ENCODE measurements at regions not wholly inside any gene's neighbourhood (a gene's known extent, or its start where the extent isn't known, plus 50 kb on each side); places are given as distances from the start of the nearest gene placed in this dataset.

GRCh38 chr7:41287559-41288335 lies 415.1 kb downstream of the INHBA start:
- ChIA-PET SMC1A (ENCODE audit: uncharacterized antibody, unreplicated experiment) (interaction anchor here (0.6 to 0.8 kb wide), 2 partner anchors 17 to 160 kb away, joined by 3 to 4 read pairs; no protein-coding TSS in a partner anchor), POLR2A (interaction anchor here (0.6 kb wide), 1 partner anchor 417 kb away, joined by 3 read pairs; no protein-coding TSS in a partner anchor), CTCF (no interaction called here), RAD21 (ENCODE audit: unreplicated experiment) (no interaction called here)
- H2AFZ ChIP-seq (ENCODE audit: control insufficient read depth, low read depth, low read length): no peak overlapping the region
- H3K4me3 ChIP-seq: no peak overlapping the region
- DNase-seq (ENCODE audit: low read depth, low spot score): no peak
- no peaks in the 10 kb centered on the region for H3K36me3 ChIP-seq (ENCODE audit: control insufficient read depth in 2 of 2, insufficient read depth in 2 of 2, low read length in 1 of 2)
- H3K4me1 ChIP-seq (ENCODE audit: control insufficient read depth, insufficient read depth, low read length): no peaks in the 10 kb centered on the region
- no peak for FAIRE-seq
- BruUV-seq (replicated peaks): no TSS peak
- H4K20me1 ChIP-seq (ENCODE audit: control insufficient read depth, insufficient read depth): no peaks in the 10 kb centered on the region
- no peaks in the 10 kb centered on the region for H3K27me3 ChIP-seq (replicated peaks in 1 of 2; ENCODE audit: control insufficient read depth in 2 of 2, insufficient read depth in 2 of 2, low read length in 1 of 2)
- in situ Hi-C loops (cut with MboI): no loop called here
- TF ChIP-seq CHD2 (IDR thresholded peaks at IDR 0.05; ENCODE audit: borderline replicate concordance, low read depth, low read length) (no peak), FOXM1 (IDR thresholded peaks at IDR 0.05; ENCODE audit: low read depth, low read length) (no peak), NRF1 (conservative IDR thresholded peaks at IDR 0.05; ENCODE audit: low read depth, low read length) (no peak), RAD21 (IDR thresholded peaks at IDR 0.05; ENCODE audit: insufficient read depth, low read depth, low read length) (no peak), ZNF24 (IDR thresholded peaks at IDR 0.05) (no peak), ATF2 (IDR thresholded peaks at IDR 0.05; ENCODE audit: low read length) (no peak), MTA3 (IDR thresholded peaks at IDR 0.05; ENCODE audit: borderline replicate concordance, low read length) (no peak), RB1 (IDR thresholded peaks at IDR 0.05; ENCODE audit: borderline replicate concordance) (no peak), GABPA (IDR thresholded peaks at IDR 0.05; ENCODE audit: low read depth) (no peak), ZNF217 (IDR thresholded peaks at IDR 0.05) (no peak), HSF1 (IDR thresholded peaks at IDR 0.05; ENCODE audit: low read depth, low read length) (no peak), RAD51 (IDR thresholded peaks at IDR 0.05) (no peak), TARDBP (IDR thresholded peaks at IDR 0.05; ENCODE audit: borderline replicate concordance) (no peak), CHD4 (IDR thresholded peaks at IDR 0.05) (no peak), STAT1 (conservative IDR thresholded peaks at IDR 0.05) (no peak), MEF2A (IDR thresholded peaks at IDR 0.05; ENCODE audit: insufficient read depth, low read depth, low read length) (no peak), ATF7 (IDR thresholded peaks at IDR 0.05; ENCODE audit: low read depth) (no peak)
- TF ChIP-seq, protein P1, sequence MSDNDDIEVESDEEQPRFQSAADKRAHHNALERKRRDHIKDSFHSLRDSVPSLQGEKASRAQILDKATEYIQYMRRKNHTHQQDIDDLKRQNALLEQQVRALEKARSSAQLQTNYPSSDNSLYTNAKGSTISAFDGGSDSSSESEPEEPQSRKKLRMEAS (IDR thresholded peaks at IDR 0.05; ENCODE audit: low read depth, low read length): no peak
- TF ChIP-seq, protein P2, sequence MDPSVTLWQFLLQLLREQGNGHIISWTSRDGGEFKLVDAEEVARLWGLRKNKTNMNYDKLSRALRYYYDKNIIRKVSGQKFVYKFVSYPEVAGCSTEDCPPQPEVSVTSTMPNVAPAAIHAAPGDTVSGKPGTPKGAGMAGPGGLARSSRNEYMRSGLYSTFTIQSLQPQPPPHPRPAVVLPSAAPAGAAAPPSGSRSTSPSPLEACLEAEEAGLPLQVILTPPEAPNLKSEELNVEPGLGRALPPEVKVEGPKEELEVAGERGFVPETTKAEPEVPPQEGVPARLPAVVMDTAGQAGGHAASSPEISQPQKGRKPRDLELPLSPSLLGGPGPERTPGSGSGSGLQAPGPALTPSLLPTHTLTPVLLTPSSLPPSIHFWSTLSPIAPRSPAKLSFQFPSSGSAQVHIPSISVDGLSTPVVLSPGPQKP (IDR thresholded peaks at IDR 0.05; ENCODE audit: low read depth, low read length): no peak
- intact Hi-C loops (cut with micrococcal nuclease; ENCODE audit: unreplicated experiment): no loop called here
- H3K9ac ChIP-seq (ENCODE audit: control insufficient read depth, insufficient read depth, low read length): no peak overlapping the region
- no peaks in the 10 kb centered on the region for H3K79me2 ChIP-seq (ENCODE audit: control insufficient read depth, insufficient read depth, low read length)
- WGBS (ENCODE audit: insufficient coverage, insufficient replicate concordance, low lambda C conversion rate, missing lambda C conversion rate): 53% methylated on average over 2 of the region's 2 CpGs
- H3K4me2 ChIP-seq (ENCODE audit: control insufficient read depth, insufficient read depth): no peak overlapping the region
- H3K27ac ChIP-seq (ENCODE audit: control insufficient read depth, insufficient read depth): no peak overlapping the region
- no peak for ATAC-seq
- no peaks in the 10 kb centered on the region for H3K9me3 ChIP-seq (replicated peaks; ENCODE audit: control insufficient read depth, insufficient read depth, low read length)

All from GM12878 (cell line).